SK-N-SH treated with all-trans-retinoic acid at 6 μM for 48 hours (cell line): ENCODE measurements at regions not wholly inside any gene's neighbourhood (a gene's known extent, or its start where the extent isn't known, plus 50 kb on each side); places are given as distances from the start of the nearest gene placed in this dataset.

Source experiments
- ATAC-seq: fragments of 200-7000 bp; cut with Tn5 transposase; 3 replicates; pipeline ENCODE4 v1.9.1; 2020; ENCODE audit warnings: mild to moderate bottlenecking, moderate library complexity
- ARNTL ChIP-seq: fragments of 450-650 bp; formaldehyde crosslinking; IDR thresholded peaks from 2 replicates; pipeline ENCODE4 v1.5.0; 2020; ENCODE audit warnings: low read depth, mild to moderate bottlenecking, moderate library complexity, borderline replicate concordance
- BACH2 ChIP-seq: fragments of 250-450 bp; sonication (Bioruptor Pico); IDR thresholded peaks from 2 replicates; pipeline ENCODE4 v1.9.0; 2021; ENCODE audit warnings: mild to moderate bottlenecking, borderline replicate concordance
- CSDC2 ChIP-seq: fragments of 250-450 bp; sonication (Bioruptor Pico); IDR thresholded peaks from 2 replicates; pipeline ENCODE4 v1.5.0; 2020; ENCODE audit warnings: mild to moderate bottlenecking, moderate library complexity
- ISL1 ChIP-seq: fragments of 250-450 bp; sonication (Bioruptor Pico); IDR thresholded peaks from 2 replicates; pipeline ENCODE4 v2.1.2; 2022; ENCODE audit warnings: mild to moderate bottlenecking, moderate library complexity
- OSR1 ChIP-seq: fragments of 250-450 bp; sonication (Bioruptor Pico); IDR thresholded peaks from 2 replicates; pipeline ENCODE4 v1.8.0; 2022; ENCODE audit warnings: moderate library complexity, mild to moderate bottlenecking, inconsistent platforms
- PPARA ChIP-seq: fragments of 250-450 bp; sonication (Bioruptor Pico); IDR thresholded peaks from 2 replicates; pipeline ENCODE4 v1.5.0; 2020; ENCODE audit warnings: mild to moderate bottlenecking, borderline replicate concordance
- RARB ChIP-seq: fragments of 250-450 bp; sonication (Bioruptor Pico); IDR thresholded peaks from 2 replicates; pipeline ENCODE4 v1.8.0; 2021; ENCODE audit warnings: mild to moderate bottlenecking, moderate library complexity
- SNAI2 ChIP-seq: fragments of 250-450 bp; sonication (Bioruptor Pico); IDR thresholded peaks from 2 replicates; pipeline ENCODE4 v1.5.0; 2020; ENCODE audit warnings: mild to moderate bottlenecking, moderate library complexity
- TCF4 ChIP-seq: fragments of 250-450 bp; sonication (Bioruptor Pico); IDR thresholded peaks from 2 replicates; pipeline ENCODE4 v1.8.0; 2021; ENCODE audit warnings: mild to moderate bottlenecking, moderate library complexity, borderline replicate concordance
- ZFP3 ChIP-seq: fragments of 250-450 bp; sonication (Bioruptor Pico); IDR thresholded peaks from 2 replicates; pipeline ENCODE4 v1.5.0; 2020; ENCODE audit warnings: mild to moderate bottlenecking, moderate library complexity
- ZFP30 ChIP-seq: fragments of 450-650 bp; formaldehyde crosslinking; IDR thresholded peaks from 2 replicates; pipeline ENCODE4 v1.5.0; 2022; ENCODE audit warnings: mild to moderate bottlenecking, moderate library complexity
- ZNF70 ChIP-seq: fragments of 450-650 bp; formaldehyde crosslinking; IDR thresholded peaks from 2 replicates; pipeline ENCODE4 v1.5.0; 2020; ENCODE audit warnings: mild to moderate bottlenecking, moderate library complexity
- ZNF8 ChIP-seq: fragments of 450-650 bp; formaldehyde crosslinking; IDR thresholded peaks from 2 replicates; pipeline ENCODE4 v1.5.0; 2020; ENCODE audit warnings: mild to moderate bottlenecking, moderate library complexity
- TF ChIP-seq, protein P1 (sequence below): fragments of 250-450 bp; sonication (Bioruptor Pico); IDR thresholded peaks from 2 replicates; pipeline ENCODE4 v1.5.1; 2021; ENCODE audit warnings: mild to moderate bottlenecking, moderate library complexity
- TF ChIP-seq, protein P2 (sequence below): fragments of 250-450 bp; sonication (Bioruptor Pico); IDR thresholded peaks from 2 replicates; pipeline ENCODE4 v1.5.1; 2020; ENCODE audit warnings: low read depth, mild to moderate bottlenecking, moderate library complexity
- TF ChIP-seq, protein P3 (sequence below): fragments of 250-450 bp; sonication (Bioruptor Pico); IDR thresholded peaks from 2 replicates; pipeline ENCODE4 v1.5.0; 2020; ENCODE audit warnings: mild to moderate bottlenecking, moderate library complexity
- TF ChIP-seq, protein P4 (sequence below): fragments of 250-450 bp; sonication (Bioruptor Pico); IDR thresholded peaks from 2 replicates; pipeline ENCODE4 v1.8.0; 2020; ENCODE audit warnings: mild to moderate bottlenecking, moderate library complexity, borderline replicate concordance
- TF ChIP-seq, protein P5 (sequence below): fragments of 250-450 bp; sonication (Bioruptor Pico); IDR thresholded peaks from 2 replicates; pipeline ENCODE4 v1.8.0; 2021; ENCODE audit warnings: low read depth, mild to moderate bottlenecking, moderate library complexity, borderline replicate concordance

DNA sequence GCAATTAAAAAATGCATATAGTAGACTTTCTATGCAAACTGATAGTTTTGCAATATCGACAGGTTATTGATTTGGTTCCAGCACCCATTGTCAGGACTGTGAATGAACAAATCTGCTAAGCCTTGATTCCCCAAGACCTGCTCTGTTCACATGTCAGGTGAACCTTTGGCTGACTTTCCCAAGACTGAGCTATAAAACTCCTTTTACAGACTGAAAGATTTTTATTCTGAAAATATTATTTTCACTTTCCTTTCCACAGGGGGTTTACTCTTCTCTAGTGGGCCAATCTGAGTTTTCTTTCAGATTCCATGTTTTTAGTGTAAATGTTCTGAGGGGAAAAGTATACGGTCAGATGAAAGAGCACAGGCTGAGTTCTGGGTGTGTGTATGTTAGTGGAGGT is 199.2 kb upstream of the BMPER start:
- TF ChIP-seq ISL1 (CRISPR knock-in tag) (no peak), ZFP30 (CRISPR knock-in tag) (no peak), ARNTL (CRISPR knock-in tag) (no peak), CSDC2 (no peak), ZNF8 (CRISPR knock-in tag) (no peak), PPARA (CRISPR knock-in tag) (no peak), ZFP3 (CRISPR knock-in tag) (no peak), SNAI2 (CRISPR knock-in tag) (no peak), RARB (CRISPR knock-in tag) (no peak), OSR1 (CRISPR knock-in tag) (no peak), ZNF70 (no peak)
- TF ChIP-seq, protein P1, sequence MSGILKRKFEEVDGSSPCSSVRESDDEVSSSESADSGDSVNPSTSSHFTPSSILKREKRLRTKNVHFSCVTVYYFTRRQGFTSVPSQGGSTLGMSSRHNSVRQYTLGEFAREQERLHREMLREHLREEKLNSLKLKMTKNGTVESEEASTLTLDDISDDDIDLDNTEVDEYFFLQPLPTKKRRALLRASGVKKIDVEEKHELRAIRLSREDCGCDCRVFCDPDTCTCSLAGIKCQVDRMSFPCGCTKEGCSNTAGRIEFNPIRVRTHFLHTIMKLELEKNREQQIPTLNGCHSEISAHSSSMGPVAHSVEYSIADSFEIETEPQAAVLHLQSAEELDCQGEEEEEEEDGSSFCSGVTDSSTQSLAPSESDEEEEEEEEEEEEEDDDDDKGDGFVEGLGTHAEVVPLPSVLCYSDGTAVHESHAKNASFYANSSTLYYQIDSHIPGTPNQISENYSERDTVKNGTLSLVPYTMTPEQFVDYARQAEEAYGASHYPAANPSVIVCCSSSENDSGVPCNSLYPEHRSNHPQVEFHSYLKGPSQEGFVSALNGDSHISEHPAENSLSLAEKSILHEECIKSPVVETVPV (CRISPR knock-in tag): no peak
- TF ChIP-seq, protein P2, sequence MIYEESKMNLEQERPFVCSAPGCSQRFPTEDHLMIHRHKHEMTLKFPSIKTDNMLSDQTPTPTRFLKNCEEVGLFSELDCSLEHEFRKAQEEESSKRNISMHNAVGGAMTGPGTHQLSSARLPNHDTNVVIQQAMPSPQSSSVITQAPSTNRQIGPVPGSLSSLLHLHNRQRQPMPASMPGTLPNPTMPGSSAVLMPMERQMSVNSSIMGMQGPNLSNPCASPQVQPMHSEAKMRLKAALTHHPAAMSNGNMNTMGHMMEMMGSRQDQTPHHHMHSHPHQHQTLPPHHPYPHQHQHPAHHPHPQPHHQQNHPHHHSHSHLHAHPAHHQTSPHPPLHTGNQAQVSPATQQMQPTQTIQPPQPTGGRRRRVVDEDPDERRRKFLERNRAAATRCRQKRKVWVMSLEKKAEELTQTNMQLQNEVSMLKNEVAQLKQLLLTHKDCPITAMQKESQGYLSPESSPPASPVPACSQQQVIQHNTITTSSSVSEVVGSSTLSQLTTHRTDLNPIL (CRISPR knock-in tag): no peak
- TF ChIP-seq, protein P3, sequence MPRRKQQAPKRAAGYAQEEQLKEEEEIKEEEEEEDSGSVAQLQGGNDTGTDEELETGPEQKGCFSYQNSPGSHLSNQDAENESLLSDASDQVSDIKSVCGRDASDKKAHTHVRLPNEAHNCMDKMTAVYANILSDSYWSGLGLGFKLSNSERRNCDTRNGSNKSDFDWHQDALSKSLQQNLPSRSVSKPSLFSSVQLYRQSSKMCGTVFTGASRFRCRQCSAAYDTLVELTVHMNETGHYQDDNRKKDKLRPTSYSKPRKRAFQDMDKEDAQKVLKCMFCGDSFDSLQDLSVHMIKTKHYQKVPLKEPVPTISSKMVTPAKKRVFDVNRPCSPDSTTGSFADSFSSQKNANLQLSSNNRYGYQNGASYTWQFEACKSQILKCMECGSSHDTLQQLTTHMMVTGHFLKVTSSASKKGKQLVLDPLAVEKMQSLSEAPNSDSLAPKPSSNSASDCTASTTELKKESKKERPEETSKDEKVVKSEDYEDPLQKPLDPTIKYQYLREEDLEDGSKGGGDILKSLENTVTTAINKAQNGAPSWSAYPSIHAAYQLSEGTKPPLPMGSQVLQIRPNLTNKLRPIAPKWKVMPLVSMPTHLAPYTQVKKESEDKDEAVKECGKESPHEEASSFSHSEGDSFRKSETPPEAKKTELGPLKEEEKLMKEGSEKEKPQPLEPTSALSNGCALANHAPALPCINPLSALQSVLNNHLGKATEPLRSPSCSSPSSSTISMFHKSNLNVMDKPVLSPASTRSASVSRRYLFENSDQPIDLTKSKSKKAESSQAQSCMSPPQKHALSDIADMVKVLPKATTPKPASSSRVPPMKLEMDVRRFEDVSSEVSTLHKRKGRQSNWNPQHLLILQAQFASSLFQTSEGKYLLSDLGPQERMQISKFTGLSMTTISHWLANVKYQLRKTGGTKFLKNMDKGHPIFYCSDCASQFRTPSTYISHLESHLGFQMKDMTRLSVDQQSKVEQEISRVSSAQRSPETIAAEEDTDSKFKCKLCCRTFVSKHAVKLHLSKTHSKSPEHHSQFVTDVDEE (CRISPR knock-in tag): no peak
- TF ChIP-seq, all 23 proteins: peak for 0
- no peak for ATAC-seq

DNA sequence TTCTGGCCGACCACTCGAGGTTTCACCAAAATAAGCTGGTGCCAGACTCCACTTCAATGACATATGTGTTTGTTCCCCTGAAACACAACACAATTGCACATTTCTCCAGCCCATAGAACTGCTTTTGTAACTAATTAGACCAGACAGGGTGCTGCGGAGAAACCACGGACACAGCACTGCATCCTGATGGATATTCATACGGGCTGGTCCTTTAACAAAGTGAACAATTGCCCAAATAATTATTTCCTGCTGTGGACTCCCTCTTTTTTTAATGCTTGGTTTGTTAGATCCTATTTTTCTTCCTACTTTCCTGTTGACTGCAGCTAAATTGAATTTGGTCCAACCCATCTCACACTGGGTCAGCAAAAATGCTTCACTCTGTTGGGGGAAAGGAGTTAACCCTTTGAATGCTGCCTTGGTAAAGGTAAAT is 198.6 kb upstream of the BMPER start:
- no peak for ATAC-seq
- TF ChIP-seq SNAI2 (CRISPR knock-in tag) (no peak), TCF4 (no peak), ZNF8 (CRISPR knock-in tag) (no peak), BACH2 (CRISPR knock-in tag) (no peak), ISL1 (CRISPR knock-in tag) (no peak), ZFP3 (CRISPR knock-in tag) (no peak), RARB (CRISPR knock-in tag) (no peak), OSR1 (CRISPR knock-in tag) (no peak)
- TF ChIP-seq, protein P3 (CRISPR knock-in tag): no peak
- TF ChIP-seq, protein P4, sequence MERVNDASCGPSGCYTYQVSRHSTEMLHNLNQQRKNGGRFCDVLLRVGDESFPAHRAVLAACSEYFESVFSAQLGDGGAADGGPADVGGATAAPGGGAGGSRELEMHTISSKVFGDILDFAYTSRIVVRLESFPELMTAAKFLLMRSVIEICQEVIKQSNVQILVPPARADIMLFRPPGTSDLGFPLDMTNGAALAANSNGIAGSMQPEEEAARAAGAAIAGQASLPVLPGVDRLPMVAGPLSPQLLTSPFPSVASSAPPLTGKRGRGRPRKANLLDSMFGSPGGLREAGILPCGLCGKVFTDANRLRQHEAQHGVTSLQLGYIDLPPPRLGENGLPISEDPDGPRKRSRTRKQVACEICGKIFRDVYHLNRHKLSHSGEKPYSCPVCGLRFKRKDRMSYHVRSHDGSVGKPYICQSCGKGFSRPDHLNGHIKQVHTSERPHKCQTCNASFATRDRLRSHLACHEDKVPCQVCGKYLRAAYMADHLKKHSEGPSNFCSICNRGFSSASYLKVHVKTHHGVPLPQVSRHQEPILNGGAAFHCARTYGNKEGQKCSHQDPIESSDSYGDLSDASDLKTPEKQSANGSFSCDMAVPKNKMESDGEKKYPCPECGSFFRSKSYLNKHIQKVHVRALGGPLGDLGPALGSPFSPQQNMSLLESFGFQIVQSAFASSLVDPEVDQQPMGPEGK (CRISPR knock-in tag): no peak
- TF ChIP-seq, protein P5, sequence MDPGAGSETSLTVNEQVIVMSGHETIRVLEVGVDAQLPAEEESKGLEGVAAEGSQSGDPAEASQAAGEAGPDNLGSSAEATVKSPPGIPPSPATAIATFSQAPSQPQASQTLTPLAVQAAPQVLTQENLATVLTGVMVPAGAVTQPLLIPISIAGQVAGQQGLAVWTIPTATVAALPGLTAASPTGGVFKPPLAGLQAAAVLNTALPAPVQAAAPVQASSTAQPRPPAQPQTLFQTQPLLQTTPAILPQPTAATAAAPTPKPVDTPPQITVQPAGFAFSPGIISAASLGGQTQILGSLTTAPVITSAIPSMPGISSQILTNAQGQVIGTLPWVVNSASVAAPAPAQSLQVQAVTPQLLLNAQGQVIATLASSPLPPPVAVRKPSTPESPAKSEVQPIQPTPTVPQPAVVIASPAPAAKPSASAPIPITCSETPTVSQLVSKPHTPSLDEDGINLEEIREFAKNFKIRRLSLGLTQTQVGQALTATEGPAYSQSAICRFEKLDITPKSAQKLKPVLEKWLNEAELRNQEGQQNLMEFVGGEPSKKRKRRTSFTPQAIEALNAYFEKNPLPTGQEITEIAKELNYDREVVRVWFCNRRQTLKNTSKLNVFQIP (CRISPR knock-in tag): no peak
